Esophagus squamous epithelium (tissue), 4 donors: ENCODE measurements at regions not wholly inside any gene's neighbourhood (a gene's known extent, or its start where the extent isn't known, plus 50 kb on each side); places are given as distances from the start of the nearest gene placed in this dataset.

ENCODE experiments used
- CTCF ChIP-seq, 6 experiments: fragments of 450-650 bp in 4 of 6; fragments of 200-600 bp in 2 of 6; sonication (generic) in 2 of 6; IDR thresholded peaks; one replicate each; pipeline ENCODE4 v1.5.1; 2016 to 2019; ENCODE audit warnings: antibody characterized with exemption in 6 of 6, mild to moderate bottlenecking in 4 of 6, moderate library complexity in 4 of 6
- POLR2A ChIP-seq, 4 donors: fragments of 450-650 bp; IDR thresholded peaks; one replicate each; pipeline ENCODE4 v1.6.1; 2017; ENCODE audit warnings: antibody characterized with exemption in 4 of 4, mild to moderate bottlenecking in 4 of 4, moderate library complexity in 3 of 4

DNA sequence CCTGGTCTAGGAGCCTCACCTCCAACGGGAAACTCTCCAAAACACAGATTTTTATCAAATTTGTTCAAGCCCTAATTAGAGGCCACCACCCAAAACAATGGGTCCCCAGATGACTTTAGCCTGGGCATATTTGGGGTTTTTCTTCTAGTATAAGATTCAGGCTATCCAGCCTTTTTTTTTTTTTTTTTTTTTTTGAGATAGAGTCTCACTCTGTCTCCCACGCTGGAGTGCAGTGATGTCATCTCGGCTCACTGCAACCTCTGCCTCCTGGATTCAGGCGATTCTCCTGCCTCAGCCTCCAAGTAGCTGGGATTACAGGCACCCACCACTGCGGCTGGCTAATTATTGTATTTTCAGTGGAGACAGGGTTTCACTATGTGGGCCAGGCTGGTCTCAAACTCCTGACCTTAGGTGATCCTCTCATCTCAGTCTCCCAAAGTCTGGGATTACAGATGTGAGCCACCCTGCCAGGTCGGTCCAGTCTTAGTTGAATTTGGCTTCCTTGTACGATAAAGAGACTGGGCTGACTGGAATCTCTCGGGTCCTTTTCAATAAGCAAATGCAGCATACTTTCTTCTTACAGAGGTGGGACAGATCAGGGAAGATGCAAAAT is 91.4 kb upstream of the KLF6 start:
- TF ChIP-seq CTCF (IDR thresholded peaks at IDR 0.05) (no peak), POLR2A (IDR thresholded peaks at IDR 0.05) (no peak)
